Gastroesophageal sphincter (tissue), 4 donors: ENCODE measurements at regions not wholly inside any gene's neighbourhood (a gene's known extent, or its start where the extent isn't known, plus 50 kb on each side); places are given as distances from the start of the nearest gene placed in this dataset.

Experiments
- ATAC-seq: fragments of 150-250 bp; one replicate; pipeline ENCODE4 v1.9.1; 2016; ENCODE audit warnings: mild to moderate bottlenecking, moderate library complexity
- H3K27ac ChIP-seq, 4 donors: fragments of 200-600 bp; sonication (generic) in 3 of 4; 1 replicate in 3 of 4; 2 replicates in 1 of 4; pipeline ENCODE4 v1.5.1; 2016 to 2019
- H3K27me3 ChIP-seq: fragments of 200-600 bp; sonication (generic); one replicate; pipeline ENCODE4 v1.5.1; 2019
- H3K36me3 ChIP-seq, 2 donors: fragments of 200-600 bp; sonication (generic); one replicate each; pipeline ENCODE4 v1.5.1; 2019; ENCODE audit warnings: control low read depth in 1 of 2
- H3K4me1 ChIP-seq, 3 donors: fragments of 200-600 bp; sonication (generic); 1 replicate in 2 of 3; 2 replicates in 1 of 3; pipeline ENCODE4 v1.5.1; 2016 to 2019; ENCODE audit warnings: control low read depth in 2 of 3
- H3K4me3 ChIP-seq, 2 donors: fragments of 200-600 bp; sonication (generic); one replicate each; pipeline ENCODE4 v1.5.1; 2019; ENCODE audit warnings: mild to moderate bottlenecking in 1 of 2, moderate library complexity in 1 of 2
- H3K9me3 ChIP-seq, 3 donors: fragments of 200-600 bp; sonication (generic); one replicate each; pipeline ENCODE4 v1.5.1; 2017 to 2019; ENCODE audit warnings: control low read depth in 2 of 3
- CTCF ChIP-seq, 4 experiments: fragments of 200-600 bp in 2 of 4; fragments of 450-650 bp in 2 of 4; sonication (generic) in 1 of 4; IDR thresholded peaks; one replicate each; pipeline ENCODE4 v1.5.1; 2017 to 2019; ENCODE audit warnings: antibody characterized with exemption in 4 of 4, mild to moderate bottlenecking in 2 of 4, moderate library complexity in 2 of 4
- EP300 ChIP-seq: sonication (generic); formaldehyde crosslinking; IDR thresholded peaks from one replicate; pipeline ENCODE4 v1.6.1; 2017; ENCODE audit warnings: antibody characterized with exemption, mild to moderate bottlenecking
- POLR2A ChIP-seq, 2 donors: fragments of 450-650 bp; IDR thresholded peaks; one replicate each; pipeline ENCODE4 v1.6.1; 2017; ENCODE audit warnings: antibody characterized with exemption in 2 of 2, mild to moderate bottlenecking in 2 of 2, moderate library complexity in 1 of 2
- POLR2AphosphoS5 ChIP-seq: sonication (generic); formaldehyde crosslinking; IDR thresholded peaks from one replicate; pipeline ENCODE4 v1.6.1; 2017; ENCODE audit warnings: antibody characterized with exemption
- WGBS, 2 donors: methylation state at CpG; one replicate each; pipeline ENCODE4 v1.1.5; 2018; ENCODE audit warnings: low coverage in 1 of 2; 5-methylcytosine and 5-hydroxymethylcytosine counted together

DNA sequence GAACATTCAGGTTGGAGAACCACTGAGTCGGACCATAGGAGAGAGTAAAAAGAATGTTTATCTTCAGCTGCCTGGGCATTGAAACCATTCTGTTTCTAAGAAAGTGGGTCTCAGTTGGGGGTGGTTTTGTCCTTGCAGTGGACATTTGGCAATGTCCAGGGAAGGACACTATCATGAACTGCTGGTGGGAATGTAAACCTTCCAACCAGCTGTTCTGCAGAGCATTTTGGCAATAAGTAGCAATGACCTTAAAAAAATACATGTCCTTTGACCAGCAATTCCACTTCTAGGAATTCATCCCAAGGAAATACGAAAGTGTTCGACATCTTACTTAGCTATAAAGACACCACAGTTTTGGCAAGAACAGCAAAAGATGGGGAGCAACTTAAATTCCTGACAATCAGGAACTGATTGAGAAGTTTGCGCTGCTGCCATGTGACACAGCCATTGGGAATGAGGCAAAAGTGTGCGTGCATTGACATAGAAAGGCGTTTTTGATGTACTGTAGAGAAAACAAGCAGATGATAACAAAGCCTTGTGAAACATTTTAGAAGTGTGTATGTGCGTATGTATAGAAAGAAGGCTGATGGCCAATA, 82.9 kb upstream of the MAP1LC3B2 start:
- no peak for ATAC-seq
- H3K36me3 ChIP-seq = no peaks in the 10 kb centered on the region
- TF ChIP-seq POLR2A (IDR thresholded peaks at IDR 0.05) = no peak
- TF ChIP-seq EP300 = no peak
- no peak for TF ChIP-seq POLR2AphosphoS5
- no peak for TF ChIP-seq CTCF (IDR thresholded peaks at IDR 0.05)
- no peaks in the 10 kb centered on the region for H3K4me1 ChIP-seq
- WGBS, 2 donors = 87 to 88% methylated on average over 6 to 7 of the region's 7 CpGs
- H3K4me3 ChIP-seq = no peak overlapping the region
- peaks cover 0 to 16% (median 0%) of the 10 kb centered on the region in 3 donors for H3K9me3 ChIP-seq
- no peaks in the 10 kb centered on the region for H3K27me3 ChIP-seq
- no peak overlapping the region for H3K27ac ChIP-seq

- no peak for ATAC-seq
- Histone ChIP-seq H3K36me3 (no peaks in the 10 kb centered on the region), H3K9me3 (peaks cover 0 to 16% (median 0%) of the 10 kb centered on the region in 3 donors), H3K27me3 (no peaks in the 10 kb centered on the region), H3K4me3 (no peak overlapping the region), H3K4me1 (no peaks in the 10 kb centered on the region), H3K27ac (no peak overlapping the region)
- TF ChIP-seq POLR2A (IDR thresholded peaks at IDR 0.05) (no peak), POLR2AphosphoS5 (no peak), CTCF (IDR thresholded peaks at IDR 0.05) (no peak), EP300 (no peak)
- WGBS, 2 donors = 58 to 88% methylated on average over 2 to 6 of the region's 6 CpGs
Observed at GRCh38 chr12:116478243-116478773, 80.9 kb upstream of the MAP1LC3B2 start.

GRCh38 chr12:116480210-116480810, 78.9 kb upstream of the MAP1LC3B2 start:
- Histone ChIP-seq H3K4me1 (no peaks in the 10 kb centered on the region), H3K4me3 (no peak overlapping the region), H3K36me3 (no peaks in the 10 kb centered on the region), H3K27me3 (no peaks in the 10 kb centered on the region), H3K9me3 (peaks cover 0 to 16% (median 0%) of the 10 kb centered on the region in 3 donors), H3K27ac (no peak overlapping the region)
- no peak for TF ChIP-seq POLR2AphosphoS5
- no peak for TF ChIP-seq EP300
- no peak for TF ChIP-seq CTCF (IDR thresholded peaks at IDR 0.05)
- no peak for ATAC-seq
- 77 to 87% methylated on average over 2 to 3 of the region's 3 CpGs for WGBS, 2 donors

GRCh38 chr12:116481726-116482125, 77.5 kb upstream of the MAP1LC3B2 start:
- no peak for ATAC-seq
- Histone ChIP-seq H3K4me3 (no peak overlapping the region), H3K4me1 (no peaks in the 10 kb centered on the region), H3K27ac (no peak overlapping the region), H3K27me3 (no peaks in the 10 kb centered on the region), H3K9me3 (peaks cover 0 to 7% (median 0%) of the 10 kb centered on the region in 3 donors), H3K36me3 (no peaks in the 10 kb centered on the region)
- 95% methylated on average over 4 of the region's 9 CpGs; no CpG with 5 or more reads in 1 of the 2 donors for WGBS, 2 donors
- TF ChIP-seq CTCF (IDR thresholded peaks at IDR 0.05) (no peak), EP300 (no peak), POLR2A (IDR thresholded peaks at IDR 0.05) (no peak), POLR2AphosphoS5 (no peak)

GRCh38 chr12:116482179-116482578, 77.0 kb upstream of the MAP1LC3B2 start:
- H3K27ac ChIP-seq = no peak overlapping the region
- H3K4me3 ChIP-seq = no peak overlapping the region
- H3K36me3 ChIP-seq = no peaks in the 10 kb centered on the region
- peaks cover 0 to 2% (median 0%) of the 10 kb centered on the region in 3 donors for H3K9me3 ChIP-seq
- 66 to 85% methylated on average over 6 to 20 of the region's 20 CpGs for WGBS, 2 donors
- ATAC-seq = no peak
- H3K27me3 ChIP-seq = no peaks in the 10 kb centered on the region
- H3K4me1 ChIP-seq = no peaks in the 10 kb centered on the region
- TF ChIP-seq POLR2A (IDR thresholded peaks at IDR 0.05) (no peak), CTCF (IDR thresholded peaks at IDR 0.05) (no peak), EP300 (no peak), POLR2AphosphoS5 (no peak)
